H9 (cell line): ENCODE measurements at regions not wholly inside any gene's neighbourhood (a gene's known extent, or its start where the extent isn't known, plus 50 kb on each side); places are given as distances from the start of the nearest gene placed in this dataset.
A peak's percentile ranks its signal among the peaks of the same experiment; 100 is the strongest.

Source experiments
- DNase-seq: peaks from one replicate; pipeline ENCODE4 v3.0.0-alpha.2; 2017
- H2AFZ ChIP-seq: one replicate; pipeline ENCODE4 v1.6.1; 2013; ENCODE audit warnings: mild to moderate bottlenecking, low read length, control low read depth, moderate library complexity
- H2AK5ac ChIP-seq: 2 replicates; pipeline ENCODE4 v1.6.1; 2013; ENCODE audit warnings: low read length, control low read depth, mixed read lengths; ENCODE audit not compliant: insufficient read length
- H2BK120ac ChIP-seq: one replicate; pipeline ENCODE4 v1.6.1; 2013; ENCODE audit warnings: low read depth, mild to moderate bottlenecking, low read length, control low read depth, inconsistent platforms; ENCODE audit not compliant: poor library complexity, severe bottlenecking
- H2BK12ac ChIP-seq: 2 replicates; pipeline ENCODE4 v1.6.1; 2013; ENCODE audit warnings: low read length, control low read depth, mixed read lengths, low read depth; ENCODE audit not compliant: insufficient read length
- H2BK15ac ChIP-seq: 2 replicates; pipeline ENCODE4 v1.6.1; 2013; ENCODE audit warnings: low read depth, low read length, control low read depth
- H2BK20ac ChIP-seq: one replicate; pipeline ENCODE4 v1.6.1; 2013; ENCODE audit warnings: low read depth, mild to moderate bottlenecking, low read length, control low read depth, inconsistent platforms; ENCODE audit not compliant: poor library complexity, severe bottlenecking
- H2BK5ac ChIP-seq: 2 replicates; pipeline ENCODE4 v1.6.1; 2013; ENCODE audit warnings: low read length, control low read depth, mixed read lengths; ENCODE audit not compliant: insufficient read length
- H3K14ac ChIP-seq: 2 replicates; pipeline ENCODE4 v1.6.1; 2013; ENCODE audit warnings: low read length, control low read depth; ENCODE audit not compliant: insufficient read depth
- H3K18ac ChIP-seq: 2 replicates; pipeline ENCODE4 v1.6.1; 2013; ENCODE audit warnings: low read depth, mild to moderate bottlenecking, mixed read lengths, low read length, control low read depth; ENCODE audit not compliant: insufficient read length
- H3K23ac ChIP-seq: 2 replicates; pipeline ENCODE4 v1.6.1; 2013; ENCODE audit warnings: low read length, control low read depth, mixed read lengths, low read depth; ENCODE audit not compliant: insufficient read length
- H3K23me2 ChIP-seq: 2 replicates; pipeline ENCODE4 v1.6.1; 2013; ENCODE audit warnings: low read depth, mild to moderate bottlenecking, mixed read lengths, low read length, control low read depth; ENCODE audit not compliant: insufficient read length, poor library complexity, severe bottlenecking
- H3K27ac ChIP-seq: 2 replicates; pipeline ENCODE4 v1.5.1; 2013; ENCODE audit warnings: low read length, control low read depth, mixed read lengths, low read depth; ENCODE audit not compliant: insufficient read length
- H3K27me3 ChIP-seq: 2 replicates; pipeline ENCODE4 v1.6.1; 2013; ENCODE audit warnings: low read length, control low read depth, inconsistent platforms; ENCODE audit not compliant: insufficient read depth
- H3K4ac ChIP-seq: 2 replicates; pipeline ENCODE4 v1.6.1; 2013; ENCODE audit warnings: low read depth, mild to moderate bottlenecking, control low read depth, inconsistent platforms, low read length, moderate library complexity
- H3K4me1 ChIP-seq: 2 replicates; pipeline ENCODE4 v1.6.1; 2013; ENCODE audit warnings: low read length, control low read depth, inconsistent platforms; ENCODE audit not compliant: insufficient read depth
- H3K4me2 ChIP-seq: 2 replicates; pipeline ENCODE4 v1.6.1; 2013; ENCODE audit warnings: low read length, control low read depth, mixed read lengths; ENCODE audit not compliant: insufficient read length, insufficient read depth
- H3K56ac ChIP-seq: 2 replicates; pipeline ENCODE4 v1.6.1; 2013; ENCODE audit warnings: low read depth, mild to moderate bottlenecking, mixed read lengths, low read length, control low read depth; ENCODE audit not compliant: insufficient read length
- H3K79me1 ChIP-seq: 2 replicates; pipeline ENCODE4 v1.6.1; 2013; ENCODE audit warnings: low read depth, mild to moderate bottlenecking, moderate library complexity, low read length, control low read depth, inconsistent platforms; ENCODE audit not compliant: insufficient read depth, poor library complexity, severe bottlenecking
- H3K79me2 ChIP-seq: 2 replicates; pipeline ENCODE4 v1.6.1; 2013; ENCODE audit warnings: low read length, control low read depth, inconsistent platforms; ENCODE audit not compliant: insufficient read depth
- H3K9ac ChIP-seq: 2 replicates; pipeline ENCODE4 v1.6.1; 2013; ENCODE audit warnings: low read length, control low read depth, mixed read lengths; ENCODE audit not compliant: insufficient read length; ENCODE audit errors: extremely low read depth
- H3K9me3 ChIP-seq: one replicate; pipeline ENCODE4 v1.6.1; 2013; ENCODE audit warnings: low read depth, low read length, inconsistent platforms; ENCODE audit not compliant: control insufficient read depth
- H3T11ph ChIP-seq: one replicate; pipeline ENCODE4 v1.6.1; 2013; ENCODE audit warnings: mild to moderate bottlenecking, low read length, control low read depth, inconsistent platforms
- H4K20me1 ChIP-seq: one replicate; pipeline ENCODE4 v1.6.1; 2013; ENCODE audit not compliant: control insufficient read depth, insufficient read length, insufficient read depth
- H4K5ac ChIP-seq: 2 replicates; pipeline ENCODE4 v1.6.1; 2013; ENCODE audit warnings: low read depth, mild to moderate bottlenecking, mixed read lengths, low read length, control low read depth; ENCODE audit not compliant: insufficient read length
- H4K8ac ChIP-seq: replicated peaks from 2 replicates; pipeline ENCODE4 v1.6.1; 2013; ENCODE audit warnings: low read length, control low read depth, mixed read lengths, low read depth; ENCODE audit not compliant: insufficient read length
- H4K91ac ChIP-seq: 2 replicates; pipeline ENCODE4 v1.6.1; 2013; ENCODE audit warnings: low read depth, mild to moderate bottlenecking, moderate library complexity, mixed read lengths, low read length, control low read depth; ENCODE audit not compliant: insufficient read length
- H3K27ac Mint-ChIP-seq, 3 experiments: 2 replicates in 2 of 3; 3 replicates in 1 of 3; pipeline ENCODE4 v1.8.0; 2020 to 2021; ENCODE audit warnings: mixed read lengths in 3 of 3, mild to moderate bottlenecking in 1 of 3, moderate library complexity in 1 of 3
- H3K27me3 Mint-ChIP-seq: 2 replicates; pipeline ENCODE4 v1.8.0; 2021; ENCODE audit warnings: low read depth, mild to moderate bottlenecking, moderate library complexity, mixed read lengths
- H3K36me3 Mint-ChIP-seq, 3 experiments: 2 replicates in 2 of 3; 3 replicates in 1 of 3; pipeline ENCODE4 v1.8.0; 2020 to 2021; ENCODE audit warnings: low read depth in 3 of 3, mixed read lengths in 3 of 3; ENCODE audit not compliant: insufficient read depth in 1 of 3
- H3K4me1 Mint-ChIP-seq, 2 experiments: 2 replicates each; pipeline ENCODE4 v1.8.0; 2020; ENCODE audit warnings: mixed read lengths in 2 of 2
- H3K4me3 Mint-ChIP-seq, 2 experiments: 2 replicates in 1 of 2; 3 replicates in 1 of 2; pipeline ENCODE4 v1.8.0; 2020 to 2021; ENCODE audit warnings: mild to moderate bottlenecking in 2 of 2, mixed read lengths in 2 of 2, moderate library complexity in 1 of 2
- H3K9me3 Mint-ChIP-seq, 2 experiments: 2 replicates in 1 of 2; 3 replicates in 1 of 2; pipeline ENCODE4 v1.8.0; 2020; ENCODE audit warnings: mild to moderate bottlenecking in 2 of 2, mixed read lengths in 2 of 2, moderate library complexity in 1 of 2
- WGBS: extraction: QIAGEN DNeasy Blood & Tissue Kit; methylation state at CpG from one replicate; pipeline ENCODE4 v1.1.7; 2013; ENCODE audit warnings: missing lambda C conversion rate, low lambda C conversion rate, mixed read lengths; ENCODE audit not compliant: insufficient read length; ENCODE audit errors: extremely low coverage; 5-methylcytosine and 5-hydroxymethylcytosine counted together
- TF ChIP-seq, protein P1 (sequence below): fragments of 200-600 bp; sonication (generic); conservative IDR thresholded peaks from 3 replicates; pipeline ENCODE4 v1.8.0; 2021; ENCODE audit warnings: antibody characterized with exemption, mild to moderate bottlenecking

DNA sequence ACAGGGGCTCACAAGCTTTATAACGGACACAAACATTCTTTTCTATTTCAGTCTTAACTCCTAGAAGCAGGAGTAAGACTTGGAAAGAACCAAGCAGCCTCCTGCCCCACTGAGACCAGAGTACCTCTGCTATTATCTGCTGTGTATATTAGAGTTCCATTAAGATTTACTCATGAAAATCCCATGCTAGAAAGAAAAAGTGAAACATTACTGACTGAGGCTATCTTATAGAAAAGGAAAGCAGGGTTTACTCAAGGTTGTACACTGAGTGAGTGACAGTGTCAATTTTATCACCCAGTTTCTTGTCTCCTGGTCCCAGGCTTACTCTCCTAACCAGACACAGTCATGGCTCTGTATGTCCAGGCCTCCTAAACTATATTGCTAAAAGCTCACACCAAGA lies 97.9 kb upstream of the SOX2 start:
- Histone ChIP-seq H2AFZ (no peak overlapping the region), H2BK120ac (no peak overlapping the region), H2AK5ac (no peak overlapping the region), H3K4me2 (no peak overlapping the region), H3K27ac (no peak overlapping the region), H3K9ac (no peak overlapping the region), H3K27me3 (no peaks in the 10 kb centered on the region), H3K4me1 (no peaks in the 10 kb centered on the region; the same call in 1 of the 2 replicates), H4K5ac (no peak overlapping the region), H2BK12ac (no peak overlapping the region), H3K4ac (no peak overlapping the region), H4K20me1 (no peaks in the 10 kb centered on the region), H3K9me3 (no peaks in the 10 kb centered on the region), H3K79me1 (no peaks in the 10 kb centered on the region), H3T11ph (no peak overlapping the region), H3K14ac (no peak overlapping the region), H4K91ac (no peak overlapping the region), H3K56ac (no peak overlapping the region), H3K18ac (no peak overlapping the region), H2BK5ac (no peak overlapping the region), H3K23me2 (no peaks in the 10 kb centered on the region), H3K79me2 (no peaks in the 10 kb centered on the region), H4K8ac (no peak overlapping the region), H3K23ac (no peak overlapping the region), H2BK15ac (no peak overlapping the region), H2BK20ac (no peak overlapping the region)
- no peak overlapping the region for H3K4me3 Mint-ChIP-seq
- WGBS, result no CpG with 5 or more reads among the region's 1 CpG
- peak overlapping the region in 1 of 3 experiments; percentile 28; a peak in 1 of 7 replicates for H3K27ac Mint-ChIP-seq
- no peaks in the 10 kb centered on the region for H3K27me3 Mint-ChIP-seq
- H3K36me3 Mint-ChIP-seq, result no peaks in the 10 kb centered on the region
- DNase-seq, result no peak
- H3K9me3 Mint-ChIP-seq, result no peaks in the 10 kb centered on the region
- TF ChIP-seq, protein P1, sequence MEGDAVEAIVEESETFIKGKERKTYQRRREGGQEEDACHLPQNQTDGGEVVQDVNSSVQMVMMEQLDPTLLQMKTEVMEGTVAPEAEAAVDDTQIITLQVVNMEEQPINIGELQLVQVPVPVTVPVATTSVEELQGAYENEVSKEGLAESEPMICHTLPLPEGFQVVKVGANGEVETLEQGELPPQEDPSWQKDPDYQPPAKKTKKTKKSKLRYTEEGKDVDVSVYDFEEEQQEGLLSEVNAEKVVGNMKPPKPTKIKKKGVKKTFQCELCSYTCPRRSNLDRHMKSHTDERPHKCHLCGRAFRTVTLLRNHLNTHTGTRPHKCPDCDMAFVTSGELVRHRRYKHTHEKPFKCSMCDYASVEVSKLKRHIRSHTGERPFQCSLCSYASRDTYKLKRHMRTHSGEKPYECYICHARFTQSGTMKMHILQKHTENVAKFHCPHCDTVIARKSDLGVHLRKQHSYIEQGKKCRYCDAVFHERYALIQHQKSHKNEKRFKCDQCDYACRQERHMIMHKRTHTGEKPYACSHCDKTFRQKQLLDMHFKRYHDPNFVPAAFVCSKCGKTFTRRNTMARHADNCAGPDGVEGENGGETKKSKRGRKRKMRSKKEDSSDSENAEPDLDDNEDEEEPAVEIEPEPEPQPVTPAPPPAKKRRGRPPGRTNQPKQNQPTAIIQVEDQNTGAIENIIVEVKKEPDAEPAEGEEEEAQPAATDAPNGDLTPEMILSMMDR, result no peak
- H3K4me1 Mint-ChIP-seq, result peaks cover 40 to 44% of the 10 kb centered on the region in 2 experiments
